Activated naive CD4-positive, alpha-beta T cell treated with anti-CD3 and anti-CD28 coated beads, Interleukin-2, amount 50 U/mL, for 72 hours (primary cell): ENCODE measurements at regions not wholly inside any gene's neighbourhood (a gene's known extent, or its start where the extent isn't known, plus 50 kb on each side); places are given as distances from the start of the nearest gene placed in this dataset.

Experiments
- ATAC-seq, 2 donors: fragments of 150-1000 bp; cut with Tn5 transposase; 2 replicates each; pipeline ENCODE4 v1.10.0; 2021; ENCODE audit warnings: mild to moderate bottlenecking in 2 of 2, moderate library complexity in 2 of 2
- DNase-seq, 2 donors: peaks; one replicate each; pipeline ENCODE4 v3.0.0; 2021 to 2022; ENCODE audit warnings: low spot score in 2 of 2
- H3K27ac Mint-ChIP-seq, 2 donors: one replicate each; pipeline ENCODE4 v1.8.0; 2022; ENCODE audit warnings: mild to moderate bottlenecking in 2 of 2, mixed read lengths in 2 of 2
- H3K36me3 Mint-ChIP-seq, 2 donors: one replicate each; pipeline ENCODE4 v1.8.0; 2022; ENCODE audit warnings: mixed read lengths in 2 of 2
- H3K9me3 Mint-ChIP-seq, 2 donors: one replicate each; pipeline ENCODE4 v1.8.0; 2022; ENCODE audit warnings: mixed read lengths in 2 of 2

DNA sequence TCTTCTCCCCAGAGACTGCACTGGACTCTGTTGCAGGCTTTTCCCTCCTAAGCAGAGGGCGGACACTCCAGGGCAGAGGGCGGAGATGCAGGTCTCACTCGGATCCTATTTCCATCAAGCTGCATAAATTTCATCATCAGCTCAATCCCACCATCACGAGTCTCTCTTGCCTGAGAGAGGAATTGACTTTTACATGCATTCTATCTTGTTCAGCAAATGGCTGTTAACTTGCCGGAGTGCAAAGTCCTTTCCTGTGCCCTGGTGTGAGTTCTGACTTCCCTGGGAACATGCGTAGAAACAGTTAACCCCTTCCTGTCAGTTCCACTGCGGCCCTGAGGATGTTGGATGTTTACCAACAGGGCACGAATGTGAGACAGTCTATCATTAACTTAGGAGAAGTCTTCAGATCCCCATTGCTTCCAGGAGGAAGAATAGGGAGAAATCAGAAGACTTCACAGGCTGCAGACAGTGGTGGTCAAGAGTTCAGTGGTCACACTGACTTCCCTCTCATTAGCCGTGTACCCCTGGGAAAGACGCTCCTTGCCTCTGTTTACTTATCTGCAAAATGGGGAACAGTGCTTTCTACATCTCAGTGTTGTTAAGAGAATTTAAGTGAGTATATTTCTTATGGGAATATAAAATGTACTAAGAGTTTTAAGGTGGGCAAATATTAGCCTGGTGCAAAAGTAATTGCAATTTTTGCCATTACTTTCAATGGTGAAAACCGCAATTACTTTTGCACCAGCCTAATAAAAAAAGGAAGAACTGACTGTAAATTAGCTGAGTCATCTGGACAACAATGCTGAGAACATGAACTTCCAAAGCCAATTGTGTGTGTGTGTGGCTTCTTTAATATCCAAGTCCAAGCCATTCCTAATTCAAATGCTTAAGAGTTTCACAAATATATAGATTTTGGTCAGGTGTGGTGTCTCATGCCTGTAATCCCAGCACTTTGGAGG is 248.0 kb downstream of the DRD1 start:
- Mint-ChIP-seq H3K9me3 (no peaks in the 10 kb centered on the region), H3K27ac (no peak overlapping the region), H3K36me3 (no peaks in the 10 kb centered on the region)
- ATAC-seq (no peak), DNase-seq (no peak)

DNA sequence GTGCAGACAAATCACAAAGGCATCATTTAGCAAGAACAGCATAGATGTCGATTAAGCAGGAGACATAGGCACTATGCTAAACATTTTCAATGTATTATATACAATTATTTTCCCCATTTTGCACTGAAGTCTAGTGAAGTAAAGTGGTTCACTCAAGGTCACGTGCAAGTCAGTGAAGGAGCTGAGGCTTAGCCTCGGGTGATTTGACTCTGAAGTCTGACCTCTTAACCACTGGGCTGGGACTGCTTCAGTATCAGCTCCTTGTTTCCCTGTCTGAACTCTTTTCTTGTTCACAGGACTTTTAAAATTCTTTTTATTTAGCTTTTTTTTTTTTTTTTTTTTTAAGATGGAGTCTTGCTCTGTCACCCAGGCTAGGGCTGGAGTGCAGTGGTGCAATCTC is 262.7 kb downstream of the DRD1 start:
- DNase-seq (no peak), ATAC-seq (no peak)
- H3K9me3 Mint-ChIP-seq: no peaks in the 10 kb centered on the region
- no peaks in the 10 kb centered on the region for H3K36me3 Mint-ChIP-seq
- H3K27ac Mint-ChIP-seq: no peak overlapping the region

DNA sequence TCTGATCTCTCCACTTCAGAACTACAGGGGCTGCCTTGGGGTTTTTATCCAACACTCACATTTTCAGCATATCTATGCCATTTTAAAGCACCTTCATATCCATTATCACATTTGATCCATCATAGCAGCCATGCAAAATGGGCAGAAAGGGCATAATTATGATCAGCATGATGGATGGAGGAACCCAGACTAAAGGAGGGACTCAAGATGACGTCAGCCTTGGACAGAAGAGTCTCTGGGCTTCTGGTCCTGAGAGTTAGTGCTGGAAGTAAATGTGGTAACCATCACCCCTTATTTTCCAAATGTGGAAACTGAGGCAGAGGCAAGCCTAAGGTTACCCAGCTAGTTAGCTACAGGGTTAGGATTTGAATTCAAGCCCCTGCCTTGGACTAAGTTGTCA is 273.1 kb downstream of the DRD1 start:
- DNase-seq (no peak), ATAC-seq (no peak)
- Mint-ChIP-seq H3K9me3 (peaks cover 0 to 4% of the 10 kb centered on the region in 2 donors), H3K36me3 (no peaks in the 10 kb centered on the region), H3K27ac (no peak overlapping the region)

DNA sequence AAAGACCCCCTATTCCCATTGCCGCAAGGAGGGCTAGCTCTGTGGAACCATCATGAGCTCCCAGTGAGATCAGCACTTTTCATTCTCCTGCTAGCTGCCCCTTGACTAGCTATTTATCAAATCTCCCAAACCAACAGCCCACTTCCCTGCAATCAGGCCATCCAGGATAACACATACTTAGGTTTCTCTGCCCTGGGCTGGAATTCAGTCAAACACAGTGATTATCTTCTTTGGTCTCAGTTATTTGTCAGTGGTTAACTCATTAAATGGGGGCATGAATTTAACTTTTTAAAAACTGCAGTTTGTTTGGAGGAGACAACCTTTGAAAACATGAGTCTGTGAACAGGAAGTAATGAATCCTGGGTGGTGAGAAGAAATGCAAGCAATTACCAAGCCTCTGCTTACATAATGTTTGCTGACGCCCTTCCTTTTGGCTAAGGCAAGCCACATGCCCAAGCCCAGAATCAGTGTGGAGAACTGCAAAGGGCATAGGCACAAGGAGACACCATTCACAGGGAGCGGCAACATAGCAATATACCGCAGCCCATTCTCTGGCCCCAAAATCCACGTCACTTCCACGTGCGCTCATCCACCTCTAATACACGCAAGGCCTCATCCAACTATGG is 275.0 kb downstream of the DRD1 start:
- no peak for DNase-seq
- no peak for ATAC-seq
- Mint-ChIP-seq H3K27ac (no peak overlapping the region), H3K36me3 (no peaks in the 10 kb centered on the region), H3K9me3 (peaks cover 0 to 4% of the 10 kb centered on the region in 2 donors)

DNA sequence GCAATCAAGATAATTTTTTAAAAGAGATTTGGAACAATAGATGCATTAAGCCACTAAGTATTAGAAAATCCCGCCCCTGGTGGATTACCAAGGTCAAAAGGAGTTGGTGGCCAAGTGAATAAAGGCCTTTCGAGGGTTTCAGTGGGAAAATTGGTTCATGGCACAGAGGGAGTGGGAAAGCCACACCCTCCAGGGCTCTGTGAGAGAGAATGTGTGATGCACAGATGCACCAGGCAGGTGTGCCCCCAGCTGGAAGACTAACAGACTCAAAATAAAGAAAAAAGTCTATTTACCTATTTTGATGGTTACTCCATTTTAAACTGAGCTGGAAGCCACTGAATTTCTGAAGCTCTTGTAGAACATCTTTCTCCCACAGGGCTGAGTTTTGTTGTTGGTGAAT is 278.0 kb downstream of the DRD1 start:
- H3K27ac Mint-ChIP-seq: no peak overlapping the region
- H3K9me3 Mint-ChIP-seq: no peaks in the 10 kb centered on the region
- H3K36me3 Mint-ChIP-seq: no peaks in the 10 kb centered on the region
- ATAC-seq (no peak), DNase-seq (no peak)

DNA sequence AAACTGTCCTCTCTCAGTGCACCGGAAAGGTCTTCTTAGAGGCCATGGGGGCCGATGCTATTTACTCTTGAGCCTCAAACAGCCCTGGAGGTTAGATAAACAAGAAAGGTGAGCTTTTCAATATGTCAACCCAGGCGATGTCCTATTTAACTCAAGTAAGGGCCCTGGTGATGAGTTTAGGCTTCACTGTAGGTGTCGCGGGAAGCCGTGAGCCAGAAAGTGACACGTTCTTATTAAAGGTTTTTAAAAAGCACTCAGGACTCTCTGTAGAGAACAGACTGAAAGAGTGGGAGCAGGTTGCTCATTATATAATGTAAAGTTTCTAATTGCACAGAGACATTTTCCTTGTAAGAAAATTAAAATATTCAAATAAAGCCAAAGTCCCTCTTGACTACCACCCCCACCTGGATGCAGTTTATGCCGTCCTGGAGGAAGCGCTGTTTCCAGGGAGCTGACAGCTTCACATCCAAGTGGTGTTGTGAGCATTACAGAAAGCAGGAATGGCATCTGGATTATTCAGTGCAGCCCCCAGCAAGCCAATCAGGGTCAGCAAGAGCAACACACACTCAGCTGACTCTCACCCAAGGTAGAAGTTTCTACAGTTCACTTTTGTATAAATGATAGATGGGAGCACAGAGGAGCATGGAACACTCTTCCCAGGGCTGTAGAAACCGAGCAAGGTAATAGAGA is 280.3 kb downstream of the DRD1 start:
- ATAC-seq: no peak
- no peak for DNase-seq
- no peaks in the 10 kb centered on the region for H3K9me3 Mint-ChIP-seq
- no peaks in the 10 kb centered on the region for H3K36me3 Mint-ChIP-seq
- no peak overlapping the region for H3K27ac Mint-ChIP-seq

DNA sequence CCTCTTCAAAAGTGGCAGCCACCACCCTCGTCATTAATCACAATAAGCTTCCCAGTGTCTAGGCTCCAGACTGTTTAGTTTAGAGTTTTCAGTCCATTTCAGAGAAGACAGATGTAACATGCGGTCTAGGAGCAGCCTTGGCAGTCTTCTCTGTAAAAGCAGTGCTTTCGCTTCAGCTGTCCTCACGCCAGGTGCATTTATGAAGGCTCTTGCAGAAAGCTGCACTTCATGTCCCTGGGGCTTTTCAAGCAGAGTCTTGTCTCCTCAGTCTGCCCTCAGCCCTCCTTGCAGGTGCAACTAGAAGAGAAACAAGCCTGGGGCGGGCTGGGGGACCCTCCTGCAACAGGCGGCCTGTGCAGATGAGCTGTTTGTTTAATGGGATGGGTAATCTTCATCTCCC is 281.9 kb downstream of the DRD1 start:
- no peak for ATAC-seq
- H3K9me3 Mint-ChIP-seq: no peaks in the 10 kb centered on the region
- no peaks in the 10 kb centered on the region for H3K36me3 Mint-ChIP-seq
- no peak for DNase-seq
- H3K27ac Mint-ChIP-seq: no peak overlapping the region

DNA sequence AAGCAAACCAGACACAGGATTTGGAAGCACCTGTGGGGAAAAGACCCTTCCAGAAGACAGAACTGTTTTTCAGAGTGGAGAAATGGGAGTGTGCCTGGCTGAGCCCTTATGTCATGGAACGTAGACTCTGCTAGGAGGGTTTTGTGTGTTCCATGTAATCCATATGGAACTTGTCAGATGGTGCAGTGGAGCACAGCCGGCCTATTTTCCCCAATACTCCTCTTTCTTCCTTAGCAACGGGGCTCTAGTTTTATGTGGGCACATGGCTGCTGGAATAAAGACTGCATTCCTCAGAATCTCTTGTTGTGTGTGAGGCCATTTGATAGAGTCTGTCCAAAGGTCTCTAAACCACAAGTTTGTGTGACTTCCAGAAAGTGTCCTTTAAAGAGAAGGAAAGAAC is 284.0 kb downstream of the DRD1 start:
- Mint-ChIP-seq H3K27ac (no peak overlapping the region), H3K36me3 (no peaks in the 10 kb centered on the region), H3K9me3 (no peaks in the 10 kb centered on the region)
- DNase-seq: no peak
- no peak for ATAC-seq

DNA sequence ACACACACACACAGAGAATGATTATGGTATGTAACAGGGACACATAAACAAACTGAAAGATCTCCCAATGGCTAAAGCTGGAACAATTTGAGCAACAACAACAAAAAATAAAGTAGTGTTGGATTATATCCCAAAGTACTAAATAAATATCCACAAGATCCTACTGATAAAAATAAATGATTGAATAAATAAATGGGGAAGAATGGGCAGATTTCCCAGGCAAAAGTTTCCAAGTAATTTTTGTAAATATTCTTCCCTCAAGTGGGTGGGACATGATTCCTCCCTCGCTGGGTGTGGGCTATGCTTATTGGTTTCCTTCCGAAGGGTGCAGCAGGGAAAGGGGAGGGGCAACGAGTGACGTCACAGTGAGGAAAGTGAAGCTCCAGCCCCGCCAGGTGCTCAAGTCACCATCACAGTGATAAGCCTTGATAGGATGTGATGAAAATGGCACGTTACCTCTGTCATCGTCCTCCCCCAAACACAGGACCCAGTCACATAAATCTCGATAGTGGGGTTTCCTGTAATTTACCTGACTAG is 295.3 kb downstream of the DRD1 start:
- ATAC-seq (no peak), DNase-seq (no peak)
- Mint-ChIP-seq H3K9me3 (peaks cover 17 to 22% of the 10 kb centered on the region in 2 donors), H3K36me3 (peaks cover 0 to 10% of the 10 kb centered on the region in 2 donors), H3K27ac (no peak overlapping the region)

DNA sequence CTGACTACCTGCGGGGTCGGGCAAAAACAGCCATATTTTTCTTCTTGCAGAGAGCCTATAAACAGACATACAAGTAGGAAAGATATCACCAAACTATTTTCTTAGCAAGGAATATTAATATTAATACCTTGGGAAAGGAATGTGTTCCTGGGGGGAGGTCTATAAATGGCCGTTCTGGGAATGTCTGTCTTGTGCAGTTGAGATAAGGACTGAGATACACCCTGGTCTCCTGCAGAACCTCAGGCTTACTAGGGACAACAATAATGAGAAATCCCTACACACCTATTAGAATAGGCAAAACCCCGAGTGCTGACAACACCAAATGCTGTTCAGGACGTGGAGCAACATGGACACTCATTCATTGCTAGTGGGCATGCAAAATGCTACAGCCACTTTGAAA is 297.2 kb downstream of the DRD1 start:
- H3K36me3 Mint-ChIP-seq: peaks cover 0 to 5% of the 10 kb centered on the region in 2 donors
- no peak for ATAC-seq
- no peak overlapping the region for H3K27ac Mint-ChIP-seq
- peaks cover 19 to 21% of the 10 kb centered on the region in 2 donors for H3K9me3 Mint-ChIP-seq
- no peak for DNase-seq

DNA sequence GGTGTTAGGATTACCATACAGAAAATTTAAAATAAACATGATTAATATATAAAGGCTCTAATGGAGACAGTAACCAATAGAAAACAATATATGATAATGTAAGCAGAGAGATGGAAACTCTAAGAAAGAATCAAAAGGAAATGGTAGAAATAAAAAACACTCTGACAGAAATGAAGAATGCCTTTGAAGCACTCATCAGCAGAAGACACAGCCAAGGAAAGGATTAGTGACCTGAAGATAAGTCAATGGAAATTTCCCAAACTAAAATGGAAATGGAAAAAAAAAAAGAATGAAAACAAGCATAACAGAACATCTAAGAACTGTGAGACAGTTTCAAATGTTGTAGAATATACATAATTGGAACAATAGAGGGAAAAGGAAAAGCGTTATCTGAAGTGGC is 302.6 kb downstream of the DRD1 start:
- DNase-seq (no peak), ATAC-seq (no peak)
- no peaks in the 10 kb centered on the region for H3K36me3 Mint-ChIP-seq
- peaks cover 23 to 24% of the 10 kb centered on the region in 2 donors for H3K9me3 Mint-ChIP-seq
- H3K27ac Mint-ChIP-seq: no peak overlapping the region

DNA sequence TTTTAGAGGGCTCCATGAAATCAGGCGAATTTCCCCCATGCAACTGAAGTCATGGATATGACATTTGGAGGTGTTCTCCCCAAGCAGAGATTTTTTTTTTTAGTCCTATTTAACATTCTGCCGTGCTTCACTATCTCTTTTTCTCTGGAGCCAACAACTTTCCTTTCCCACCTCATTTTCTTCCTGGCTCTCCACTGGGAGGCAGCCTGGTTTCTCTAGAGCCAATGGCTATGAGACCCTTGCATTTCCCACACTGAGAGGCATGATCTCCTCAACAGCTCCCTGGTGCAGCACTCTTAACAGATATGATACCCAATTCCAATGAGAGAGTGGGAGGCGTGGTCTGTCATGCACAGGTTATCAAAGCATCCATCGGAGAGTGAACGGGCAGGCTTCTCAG is 310.8 kb downstream of the DRD1 start:
- DNase-seq (no peak), ATAC-seq (no peak)
- Mint-ChIP-seq H3K9me3 (peaks cover 0 to 12% of the 10 kb centered on the region in 2 donors), H3K27ac (no peak overlapping the region), H3K36me3 (peaks cover 0 to 5% of the 10 kb centered on the region in 2 donors)

DNA sequence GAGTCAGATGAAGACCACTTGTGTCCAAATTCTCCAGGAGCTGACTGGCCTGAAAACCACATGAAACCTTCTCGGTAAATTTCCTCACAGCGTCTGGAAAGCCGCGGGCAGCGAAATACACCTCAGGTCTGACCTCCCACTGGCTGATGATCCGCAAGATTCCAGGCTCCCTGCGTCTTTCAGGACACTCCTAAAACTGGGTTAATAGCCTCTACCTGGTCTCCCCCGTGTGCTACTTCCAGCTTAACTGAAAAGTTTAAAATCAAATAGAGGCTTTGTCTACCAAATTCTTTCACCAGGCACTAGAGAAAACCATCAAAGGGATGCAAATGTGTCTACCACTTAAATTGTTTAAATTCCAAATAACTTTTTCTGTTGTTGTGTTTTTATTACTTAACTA is 312.6 kb downstream of the DRD1 start:
- ATAC-seq: no peak
- Mint-ChIP-seq H3K36me3 (peaks cover 0 to 5% of the 10 kb centered on the region in 2 donors), H3K9me3 (peaks cover 0 to 12% of the 10 kb centered on the region in 2 donors), H3K27ac (no peak overlapping the region)
- no peak for DNase-seq

DNA sequence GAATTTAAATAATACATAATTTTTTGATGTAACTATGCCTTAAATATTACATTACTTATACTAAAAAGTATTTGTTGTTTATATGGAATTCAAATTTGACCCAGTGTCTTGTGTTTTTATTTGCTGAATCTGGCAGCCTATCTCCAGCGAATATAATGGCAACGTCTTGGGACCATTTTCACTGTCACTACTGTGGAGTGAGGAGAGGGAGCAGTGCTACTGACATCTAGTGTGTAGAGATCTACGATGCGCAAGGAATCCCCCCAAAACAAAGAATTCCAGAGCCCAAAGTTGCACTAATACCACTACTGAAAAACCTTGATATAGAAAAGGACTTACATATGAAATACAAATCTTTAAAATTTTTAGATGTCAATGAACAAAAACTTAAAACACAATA is 314.4 kb downstream of the DRD1 start:
- Mint-ChIP-seq H3K9me3 (peaks cover 0 to 6% of the 10 kb centered on the region in 2 donors), H3K36me3 (no peaks in the 10 kb centered on the region), H3K27ac (no peak overlapping the region)
- no peak for ATAC-seq
- DNase-seq: no peak

DNA sequence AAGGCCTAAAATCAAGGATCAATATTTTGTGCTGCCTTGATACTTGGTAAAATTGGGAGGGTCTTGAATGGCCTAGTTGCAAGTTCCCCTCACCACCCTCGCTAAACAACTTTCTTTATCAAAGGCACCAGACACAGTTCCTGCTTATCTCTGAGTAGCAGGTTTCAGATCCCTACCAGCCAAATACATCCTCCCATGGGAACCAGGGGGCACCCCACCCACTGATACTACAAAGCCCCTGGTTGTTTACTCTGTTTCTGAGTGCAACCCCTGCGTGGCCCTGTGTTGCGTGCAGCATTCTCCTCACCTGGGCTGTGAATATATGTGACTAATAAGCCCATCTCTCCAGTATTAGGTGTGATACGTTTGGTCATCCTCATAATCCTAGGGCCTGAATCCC is 314.9 kb downstream of the DRD1 start:
- peaks cover 0 to 6% of the 10 kb centered on the region in 2 donors for H3K9me3 Mint-ChIP-seq
- no peak overlapping the region for H3K27ac Mint-ChIP-seq
- no peaks in the 10 kb centered on the region for H3K36me3 Mint-ChIP-seq
- DNase-seq: no peak
- ATAC-seq: no peak

DNA sequence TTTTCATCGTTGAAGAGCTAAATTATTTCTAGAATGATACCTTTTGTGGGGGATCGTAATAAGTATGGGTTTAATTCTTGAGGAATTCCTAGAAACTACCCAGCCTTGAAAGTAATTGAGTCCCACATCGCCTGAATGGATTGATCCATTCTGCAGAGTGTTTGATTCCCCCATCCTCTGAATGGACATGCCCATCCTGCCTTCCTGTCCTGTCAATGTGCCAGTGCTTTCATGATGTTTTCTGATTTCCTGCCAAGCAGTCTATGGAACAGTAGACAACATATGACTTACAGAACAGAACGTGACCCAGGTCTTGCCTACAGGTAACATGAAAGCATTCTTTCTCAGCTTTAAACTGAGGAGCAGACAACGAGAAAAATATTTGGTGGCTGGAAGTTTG is 319.2 kb downstream of the DRD1 start:
- peaks cover 0 to 4% of the 10 kb centered on the region in 2 donors for H3K9me3 Mint-ChIP-seq
- no peak for DNase-seq
- H3K36me3 Mint-ChIP-seq: no peaks in the 10 kb centered on the region
- ATAC-seq: no peak
- no peak overlapping the region for H3K27ac Mint-ChIP-seq

DNA sequence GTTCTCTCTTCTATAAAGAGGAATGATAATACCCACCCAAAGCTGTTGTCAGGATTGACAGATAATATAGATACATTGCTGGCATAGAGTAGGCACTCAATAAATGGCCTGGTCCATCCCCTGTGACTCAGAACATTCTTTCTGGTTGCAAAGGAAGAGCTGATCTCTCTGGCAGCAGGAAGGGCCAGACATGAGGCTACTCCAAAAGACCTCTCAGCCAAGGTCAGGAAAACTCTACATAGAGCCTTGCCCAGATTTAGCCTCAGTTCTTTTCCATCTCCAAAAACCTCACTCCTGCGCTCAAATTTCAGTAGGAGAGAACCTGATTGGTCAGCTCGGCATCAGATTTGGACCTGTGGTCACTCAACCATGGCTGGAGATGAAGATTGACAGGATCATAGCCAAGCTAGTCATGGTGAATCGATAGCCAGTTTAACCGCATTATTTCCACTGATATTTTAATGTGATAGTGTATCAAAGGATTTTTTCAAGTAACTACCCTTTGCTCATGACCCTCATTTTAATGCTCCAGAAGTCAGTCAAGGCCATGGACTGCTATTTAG is 319.6 kb downstream of the DRD1 start:
- H3K9me3 Mint-ChIP-seq: peaks cover 0 to 4% of the 10 kb centered on the region in 2 donors
- H3K36me3 Mint-ChIP-seq: no peaks in the 10 kb centered on the region

More for the DNA sequence above, 319.6 kb downstream of the DRD1 start:
- DNase-seq (no peak), ATAC-seq (no peak)
- H3K27ac Mint-ChIP-seq: no peak overlapping the region
